Thyroid gland (tissue), 4 donors: ENCODE measurements at regions not wholly inside any gene's neighbourhood (a gene's known extent, or its start where the extent isn't known, plus 50 kb on each side); places are given as distances from the start of the nearest gene placed in this dataset.

Source experiments
- DNase-seq, 2 donors: peaks; one replicate each; pipeline ENCODE4 v3.0.0-alpha.2; 2019
- H3K27ac ChIP-seq, 3 donors: fragments of 200-600 bp; sonication (generic); 1 replicate in 2 of 3; 2 replicates in 1 of 3; pipeline ENCODE4 v1.5.1; 2016 to 2019; ENCODE audit warnings: mild to moderate bottlenecking in 1 of 3, moderate library complexity in 1 of 3
- H3K27me3 ChIP-seq: fragments of 200-600 bp; sonication (generic); one replicate; pipeline ENCODE4 v1.5.1; 2019
- H3K36me3 ChIP-seq, 2 donors: fragments of 200-600 bp; sonication (generic); one replicate each; pipeline ENCODE4 v1.5.1; 2016 to 2019
- H3K4me1 ChIP-seq, 2 donors: fragments of 200-600 bp; sonication (generic); one replicate each; pipeline ENCODE4 v1.5.1; 2017 to 2019
- H3K4me3 ChIP-seq, 3 donors: fragments of 200-600 bp; sonication (generic); replicated peaks in 1 of 3; 1 replicate in 2 of 3; 2 replicates in 1 of 3; pipeline ENCODE4 v1.5.1; 2016; ENCODE audit warnings: mild to moderate bottlenecking in 1 of 3
- H3K9me3 ChIP-seq: fragments of 200-600 bp; sonication (generic); one replicate; pipeline ENCODE4 v1.5.1; 2017
- CTCF ChIP-seq, 6 experiments: fragments of 200-600 bp in 3 of 6; fragments of 450-650 bp in 3 of 6; sonication (generic) in 3 of 6; IDR thresholded peaks; one replicate each; pipeline ENCODE4 v1.5.1; 2016 to 2019; ENCODE audit warnings: antibody characterized with exemption in 6 of 6, mild to moderate bottlenecking in 2 of 6, inconsistent platforms in 1 of 6, moderate library complexity in 1 of 6
- POLR2A ChIP-seq, 2 donors: fragments of 450-650 bp; IDR thresholded peaks; one replicate each; pipeline ENCODE4 v1.6.1; 2017; ENCODE audit warnings: antibody characterized with exemption in 2 of 2, mild to moderate bottlenecking in 2 of 2, moderate library complexity in 1 of 2
- WGBS, 2 donors: methylation state at CpG; one replicate each; pipeline ENCODE4 v1.1.5; 2017; 5-methylcytosine and 5-hydroxymethylcytosine counted together
- intact Hi-C: fragments of 100-400 bp; cut with DNase I; formaldehyde crosslinking; loops from one replicate; pipeline ENCODE4 v1.15.1; 2023

- Histone ChIP-seq H3K27me3 (no peaks in the 10 kb centered on the region), H3K4me1 (no peaks in the 10 kb centered on the region), H3K36me3 (no peaks in the 10 kb centered on the region), H3K4me3 (no peak overlapping the region), H3K27ac (no peak overlapping the region), H3K9me3 (no peaks in the 10 kb centered on the region)
- no peak for DNase-seq
- intact Hi-C loops, result no loop called here
- no peak for TF ChIP-seq CTCF (IDR thresholded peaks at IDR 0.05)
- TF ChIP-seq POLR2A (IDR thresholded peaks at IDR 0.05), result no peak
- 75 to 80% methylated on average over 5 of the region's 5 CpGs for WGBS, 2 donors
Measured at GRCh38 chr3:79973917-79974595, 206.3 kb upstream of the ROBO1 start.

GRCh38 chr3:79973482-79973881 is 205.7 kb upstream of the ROBO1 start:
- no peaks in the 10 kb centered on the region for H3K9me3 ChIP-seq
- H3K27me3 ChIP-seq, result no peaks in the 10 kb centered on the region
- 92 to 96% methylated on average over 1 of the region's 1 CpG for WGBS, 2 donors
- intact Hi-C loops, result no loop called here
- H3K4me1 ChIP-seq, result no peaks in the 10 kb centered on the region
- H3K36me3 ChIP-seq, result no peaks in the 10 kb centered on the region
- no peak overlapping the region for H3K27ac ChIP-seq
- H3K4me3 ChIP-seq, result no peak overlapping the region
- DNase-seq, result no peak
- no peak for TF ChIP-seq POLR2A (IDR thresholded peaks at IDR 0.05)
- no peak for TF ChIP-seq CTCF (IDR thresholded peaks at IDR 0.05)

GRCh38 chr3:79968418-79968817 is 200.6 kb upstream of the ROBO1 start:
- no peak overlapping the region for H3K4me3 ChIP-seq
- no peak overlapping the region for H3K27ac ChIP-seq
- H3K9me3 ChIP-seq, result no peaks in the 10 kb centered on the region
- intact Hi-C loops, result no loop called here
- no peaks in the 10 kb centered on the region for H3K27me3 ChIP-seq
- no peaks in the 10 kb centered on the region for H3K36me3 ChIP-seq
- 91% methylated on average over 1 of the region's 1 CpG for WGBS, 2 donors
- TF ChIP-seq CTCF (IDR thresholded peaks at IDR 0.05), result no peak
- no peak for TF ChIP-seq POLR2A (IDR thresholded peaks at IDR 0.05)
- H3K4me1 ChIP-seq, result no peaks in the 10 kb centered on the region
- DNase-seq, result no peak

GRCh38 chr3:79960594-79960993 is 192.8 kb upstream of the ROBO1 start:
- no peaks in the 10 kb centered on the region for H3K27me3 ChIP-seq
- WGBS, 2 donors, result 58 to 63% methylated on average over 3 of the region's 3 CpGs
- H3K4me1 ChIP-seq, result no peaks in the 10 kb centered on the region
- no peak overlapping the region for H3K4me3 ChIP-seq
- DNase-seq, result no peak
- intact Hi-C loops, result no loop called here
- no peaks in the 10 kb centered on the region for H3K9me3 ChIP-seq
- no peak overlapping the region for H3K27ac ChIP-seq
- H3K36me3 ChIP-seq, result no peaks in the 10 kb centered on the region
- no peak for TF ChIP-seq CTCF (IDR thresholded peaks at IDR 0.05)
- no peak for TF ChIP-seq POLR2A (IDR thresholded peaks at IDR 0.05)

- no peak for DNase-seq
- Histone ChIP-seq H3K27me3 (no peaks in the 10 kb centered on the region), H3K27ac (no peak overlapping the region), H3K36me3 (no peaks in the 10 kb centered on the region), H3K4me1 (no peaks in the 10 kb centered on the region), H3K4me3 (no peak overlapping the region), H3K9me3 (no peaks in the 10 kb centered on the region)
- TF ChIP-seq POLR2A (IDR thresholded peaks at IDR 0.05) (no peak), CTCF (IDR thresholded peaks at IDR 0.05) (no peak)
- WGBS, 2 donors, result 84 to 91% methylated on average over 6 of the region's 6 CpGs
- intact Hi-C loops, result no loop called here
Measured at GRCh38 chr3:79957066-79957465, 189.3 kb upstream of the ROBO1 start.
